ENCODE measurements at regions not wholly inside any gene's neighbourhood (a gene's known extent, or its start where the extent isn't known, plus 50 kb on each side); places are given as distances from the start of the nearest gene placed in this dataset.
"Not testable (repeated sequence)": the region's sequence is repeated elsewhere in the genome, so short reads cannot be mapped to it uniquely, and the experiment has no call there.

DNA sequence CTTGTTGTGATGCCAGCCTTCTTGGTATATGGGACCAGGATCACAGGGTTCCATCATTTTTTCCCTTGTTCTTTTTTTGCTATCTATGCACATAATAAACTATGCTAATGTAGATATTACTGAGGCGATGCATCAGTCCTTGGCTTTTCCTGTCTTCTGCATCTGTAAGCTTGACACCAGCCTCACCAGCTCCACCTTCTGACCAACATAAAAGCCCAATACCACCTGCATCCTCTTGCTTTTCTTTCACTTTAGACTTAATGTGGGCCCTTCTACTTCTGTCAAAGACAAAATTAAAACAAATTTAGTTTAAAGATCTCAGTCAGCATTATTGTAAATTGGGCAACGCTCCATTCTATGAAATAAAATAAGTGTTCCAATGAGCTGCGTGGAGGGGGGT is 1718.8 kb upstream of the PCDH10 start:
- Histone ChIP-seq H3K9me3 (ENCODE audit: insufficient read depth, low read length) (no peaks in the 10 kb centered on the region), H3K4me3 (ENCODE audit: insufficient read length, low read depth) (no peak overlapping the region), H3K36me3 (ENCODE audit: insufficient read depth, insufficient read length, low read length) (no peaks in the 10 kb centered on the region), H3K9ac (ENCODE audit: insufficient read length, low read depth) (no peak overlapping the region), H3K4me1 (ENCODE audit: insufficient read depth, insufficient read length) (no peaks in the 10 kb centered on the region), H3K27me3 (ENCODE audit: insufficient read depth, insufficient read length) (no peaks in the 10 kb centered on the region)
- no peak for DNase-seq (ENCODE audit: low read depth, low spot score)
- TF ChIP-seq ZNF274 (IDR thresholded peaks at IDR 0.05; ENCODE audit: low read depth, low read length) (no peak), YY1 (IDR thresholded peaks at IDR 0.05; ENCODE audit: insufficient read depth, insufficient read length) (no peak), SUZ12 (IDR thresholded peaks at IDR 0.05; ENCODE audit: extremely low read depth, insufficient read depth, insufficient read length) (no peak)

DNA sequence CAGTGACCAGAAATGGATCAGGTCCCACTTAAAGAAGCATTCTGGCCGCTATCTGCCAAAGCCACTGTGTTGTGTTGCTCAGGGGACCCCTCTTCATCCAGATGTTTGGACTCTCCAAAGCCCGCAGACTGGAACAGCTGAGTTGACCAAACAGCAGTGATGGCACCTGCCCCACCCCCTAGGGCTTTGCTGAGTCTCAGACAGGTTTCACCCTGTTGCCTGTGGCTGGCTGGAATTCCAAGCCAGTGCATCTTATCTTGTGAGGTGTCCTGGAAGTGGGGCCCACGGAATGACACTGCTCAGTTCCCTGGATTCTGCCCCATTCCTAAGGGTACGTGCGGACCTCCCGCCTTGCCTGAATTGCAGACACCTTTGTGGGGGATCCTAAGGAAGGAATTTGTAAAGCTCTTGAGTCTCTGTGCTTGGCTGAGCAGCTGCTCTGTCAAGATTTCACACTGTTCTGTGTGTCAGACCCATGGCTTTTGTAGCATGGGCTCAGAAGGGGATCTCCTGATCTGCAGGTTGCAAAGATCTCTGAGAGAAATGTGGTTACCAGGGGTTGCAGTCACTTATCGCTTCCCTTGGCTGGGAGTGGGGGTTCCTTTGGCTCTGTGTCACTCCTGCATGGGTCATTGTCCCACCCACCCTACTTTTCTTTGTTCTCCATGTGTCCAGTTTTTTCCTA is 1707.9 kb upstream of the PCDH10 start:
- Histone ChIP-seq H3K4me1 (ENCODE audit: insufficient read depth, insufficient read length) (no peaks in the 10 kb centered on the region), H3K27me3 (ENCODE audit: insufficient read depth, insufficient read length) (no peaks in the 10 kb centered on the region), H3K36me3 (ENCODE audit: insufficient read depth, insufficient read length, low read length) (no peaks in the 10 kb centered on the region), H3K9me3 (ENCODE audit: insufficient read depth, low read length) (no peaks in the 10 kb centered on the region), H3K9ac (ENCODE audit: insufficient read length, low read depth) (no peak overlapping the region), H3K4me3 (ENCODE audit: insufficient read length, low read depth) (no peak overlapping the region)
- TF ChIP-seq YY1 (IDR thresholded peaks at IDR 0.05; ENCODE audit: insufficient read depth, insufficient read length) = no peak
- no peak for TF ChIP-seq SUZ12 (IDR thresholded peaks at IDR 0.05; ENCODE audit: extremely low read depth, insufficient read depth, insufficient read length)
- no peak for TF ChIP-seq ZNF274 (IDR thresholded peaks at IDR 0.05; ENCODE audit: low read depth, low read length)
- DNase-seq (ENCODE audit: low read depth, low spot score) = no peak

DNA sequence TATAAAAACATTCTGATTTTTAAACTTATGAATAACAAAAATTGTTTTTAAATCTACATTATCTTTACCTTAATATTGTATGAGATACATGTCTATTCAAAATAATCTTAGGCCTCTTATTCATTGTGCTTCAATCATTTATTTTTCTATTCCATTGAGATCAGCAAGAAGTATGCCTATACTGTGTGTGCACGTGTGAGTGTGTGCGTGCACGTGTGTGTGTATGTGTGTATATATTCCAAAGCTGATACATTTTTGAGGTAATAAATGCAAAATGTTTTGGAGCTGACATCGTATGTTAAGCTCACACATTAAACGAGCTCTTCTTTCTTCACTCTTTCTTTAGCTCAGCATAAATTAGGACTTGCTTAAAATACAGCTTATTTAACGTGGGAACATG is 1701.2 kb upstream of the PCDH10 start:
- H3K27me3 ChIP-seq (ENCODE audit: insufficient read depth, insufficient read length) = no peaks in the 10 kb centered on the region

DNA sequence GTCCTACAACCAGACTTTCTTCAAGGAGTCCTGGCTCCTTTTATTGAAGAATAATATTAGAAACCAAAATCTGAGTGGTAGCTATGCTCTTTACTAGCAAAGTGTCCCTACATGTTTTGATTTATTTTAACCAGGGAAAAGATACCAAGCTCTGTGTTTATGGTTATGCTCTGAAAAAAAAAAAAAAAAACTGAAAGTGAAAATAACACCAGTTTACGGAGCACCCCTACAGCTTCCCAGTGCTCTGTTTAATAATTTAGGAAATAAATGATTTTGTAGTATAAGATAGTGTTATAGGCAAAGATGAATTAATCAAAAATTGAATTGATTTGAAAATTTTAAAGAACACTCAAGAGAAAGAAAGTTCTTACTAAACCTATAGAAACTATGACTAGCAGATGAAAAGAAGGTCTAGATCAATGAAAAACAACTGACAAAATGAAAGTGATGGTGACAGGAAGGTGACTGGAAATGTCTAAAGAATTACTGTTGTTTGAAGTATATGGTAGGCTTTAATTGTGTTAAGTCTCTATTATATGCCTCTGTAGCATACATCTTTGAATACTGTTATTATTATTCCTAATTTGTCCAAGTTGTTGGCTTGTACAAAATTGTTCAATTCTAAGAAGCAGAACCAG is 1698.4 kb upstream of the PCDH10 start:
- TF ChIP-seq SUZ12 (IDR thresholded peaks at IDR 0.05; ENCODE audit: extremely low read depth, insufficient read depth, insufficient read length) (no peak), YY1 (IDR thresholded peaks at IDR 0.05; ENCODE audit: insufficient read depth, insufficient read length) (no peak), ZNF274 (IDR thresholded peaks at IDR 0.05; ENCODE audit: low read depth, low read length) (no peak)
- Histone ChIP-seq H3K27me3 (ENCODE audit: insufficient read depth, insufficient read length) (no peaks in the 10 kb centered on the region), H3K4me1 (ENCODE audit: insufficient read depth, insufficient read length) (no peaks in the 10 kb centered on the region), H3K4me3 (ENCODE audit: insufficient read length, low read depth) (no peak overlapping the region), H3K9me3 (ENCODE audit: insufficient read depth, low read length) (no peaks in the 10 kb centered on the region), H3K36me3 (ENCODE audit: insufficient read depth, insufficient read length, low read length) (no peaks in the 10 kb centered on the region), H3K9ac (ENCODE audit: insufficient read length, low read depth) (no peak overlapping the region)
- DNase-seq (ENCODE audit: low read depth, low spot score) = no peak

More for the DNA sequence above, 1701.2 kb upstream of the PCDH10 start:
- no peak overlapping the region for H3K9ac ChIP-seq (ENCODE audit: insufficient read length, low read depth)
- no peaks in the 10 kb centered on the region for H3K4me1 ChIP-seq (ENCODE audit: insufficient read depth, insufficient read length)
- TF ChIP-seq YY1 (IDR thresholded peaks at IDR 0.05; ENCODE audit: insufficient read depth, insufficient read length) (no peak), ZNF274 (IDR thresholded peaks at IDR 0.05; ENCODE audit: low read depth, low read length) (no peak), SUZ12 (IDR thresholded peaks at IDR 0.05; ENCODE audit: extremely low read depth, insufficient read depth, insufficient read length) (no peak)
- H3K4me3 ChIP-seq (ENCODE audit: insufficient read length, low read depth) = no peak overlapping the region
- H3K36me3 ChIP-seq (ENCODE audit: insufficient read depth, insufficient read length, low read length) = no peaks in the 10 kb centered on the region
- DNase-seq (ENCODE audit: low read depth, low spot score) = no peak
- H3K9me3 ChIP-seq (ENCODE audit: insufficient read depth, low read length) = no peaks in the 10 kb centered on the region

DNA sequence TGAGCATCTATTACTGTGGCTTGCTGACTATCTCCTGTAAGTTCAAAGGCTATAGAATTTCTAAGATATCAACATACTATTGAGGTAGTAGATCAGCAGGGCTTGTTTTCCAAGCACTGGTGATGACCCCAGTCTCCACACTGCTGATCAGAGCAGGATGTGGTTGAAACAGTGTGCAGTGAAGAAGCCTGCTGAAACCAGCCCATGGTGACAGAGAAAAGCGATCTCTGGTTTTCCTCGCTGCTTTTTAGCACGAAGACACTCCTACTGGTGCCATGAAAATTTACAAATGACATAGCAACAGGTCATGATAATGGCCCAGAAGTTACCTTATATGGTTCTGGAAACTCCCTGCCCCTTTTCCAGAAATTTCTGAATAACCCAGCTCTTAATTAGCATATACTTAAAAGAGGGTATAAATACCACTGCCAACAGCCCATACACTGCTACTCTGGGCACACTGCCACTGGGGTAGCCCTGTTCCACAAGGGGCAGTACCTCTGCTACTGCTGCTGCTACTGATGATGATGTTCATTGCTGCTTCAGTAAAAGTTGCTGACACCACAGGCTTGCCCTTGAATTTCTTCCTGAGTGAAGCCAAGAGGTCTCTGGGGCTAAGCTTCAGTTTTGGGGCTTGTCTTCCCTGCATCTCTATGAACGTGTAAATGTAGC is 1689.5 kb upstream of the PCDH10 start:
- no peaks in the 10 kb centered on the region for H3K9me3 ChIP-seq (ENCODE audit: insufficient read depth, low read length)
- H3K27me3 ChIP-seq (ENCODE audit: insufficient read depth, insufficient read length) = no peaks in the 10 kb centered on the region
- DNase-seq (ENCODE audit: low read depth, low spot score) = no peak
- H3K9ac ChIP-seq (ENCODE audit: insufficient read length, low read depth) = no peak overlapping the region
- H3K36me3 ChIP-seq (ENCODE audit: insufficient read depth, insufficient read length, low read length) = no peaks in the 10 kb centered on the region
- no peak for TF ChIP-seq YY1 (IDR thresholded peaks at IDR 0.05; ENCODE audit: insufficient read depth, insufficient read length)
- no peak for TF ChIP-seq ZNF274 (IDR thresholded peaks at IDR 0.05; ENCODE audit: low read depth, low read length)
- TF ChIP-seq SUZ12 (IDR thresholded peaks at IDR 0.05; ENCODE audit: extremely low read depth, insufficient read depth, insufficient read length) = no peak
- no peak overlapping the region for H3K4me3 ChIP-seq (ENCODE audit: insufficient read length, low read depth)
- no peaks in the 10 kb centered on the region for H3K4me1 ChIP-seq (ENCODE audit: insufficient read depth, insufficient read length)

DNA sequence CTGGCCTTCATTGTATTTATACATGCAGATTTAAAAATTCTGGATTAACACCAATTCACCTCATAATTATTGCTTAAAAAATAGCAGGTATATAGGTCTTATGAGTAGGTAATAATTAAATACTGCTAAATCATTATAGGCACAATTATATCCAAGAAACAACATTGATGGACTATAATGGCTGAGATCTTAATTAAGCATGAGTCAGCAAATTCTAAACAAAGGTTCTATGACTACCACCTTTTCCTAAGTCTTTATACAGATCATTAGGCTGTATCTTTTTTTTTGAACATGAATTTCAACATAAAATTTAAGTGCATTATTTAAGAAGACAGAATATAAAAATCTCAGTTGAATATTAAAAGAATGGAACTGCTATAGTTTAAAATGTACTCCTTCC is 1678.7 kb upstream of the PCDH10 start:
- TF ChIP-seq YY1 (IDR thresholded peaks at IDR 0.05; ENCODE audit: insufficient read depth, insufficient read length) (no peak), SUZ12 (IDR thresholded peaks at IDR 0.05; ENCODE audit: extremely low read depth, insufficient read depth, insufficient read length) (no peak), ZNF274 (IDR thresholded peaks at IDR 0.05; ENCODE audit: low read depth, low read length) (no peak)
- no peaks in the 10 kb centered on the region for H3K9me3 ChIP-seq (ENCODE audit: insufficient read depth, low read length)
- no peaks in the 10 kb centered on the region for H3K36me3 ChIP-seq (ENCODE audit: insufficient read depth, insufficient read length, low read length)
- H3K4me3 ChIP-seq (ENCODE audit: insufficient read length, low read depth) = no peak overlapping the region
- H3K9ac ChIP-seq (ENCODE audit: insufficient read length, low read depth) = no peak overlapping the region
- no peaks in the 10 kb centered on the region for H3K27me3 ChIP-seq (ENCODE audit: insufficient read depth, insufficient read length)
- no peaks in the 10 kb centered on the region for H3K4me1 ChIP-seq (ENCODE audit: insufficient read depth, insufficient read length)
- no peak for DNase-seq (ENCODE audit: low read depth, low spot score)

DNA sequence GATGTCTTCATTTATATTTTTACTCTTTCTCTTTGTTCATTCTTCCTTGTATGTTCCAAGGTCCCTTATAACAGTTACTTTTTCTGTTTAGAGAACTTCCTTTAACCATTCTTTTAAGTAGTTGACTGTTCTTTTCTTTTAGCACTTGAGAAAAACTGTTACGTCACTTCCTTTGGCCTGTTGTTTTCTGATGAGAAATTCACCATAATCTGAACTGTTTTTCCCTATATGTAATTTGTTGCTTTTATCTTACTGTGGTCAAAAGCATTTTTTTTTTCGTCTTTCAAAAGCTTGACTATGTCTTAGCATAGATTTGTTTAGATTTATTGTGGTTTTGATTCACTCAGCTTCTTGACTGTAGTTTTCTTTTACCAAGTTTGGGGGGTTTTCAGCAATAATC is 1660.3 kb upstream of the PCDH10 start:
- Histone ChIP-seq H3K27me3 (ENCODE audit: insufficient read depth, insufficient read length) (no peaks in the 10 kb centered on the region), H3K9ac (ENCODE audit: insufficient read length, low read depth) (no peak overlapping the region), H3K36me3 (ENCODE audit: insufficient read depth, insufficient read length, low read length) (no peaks in the 10 kb centered on the region), H3K9me3 (ENCODE audit: insufficient read depth, low read length) (no peaks in the 10 kb centered on the region), H3K4me1 (ENCODE audit: insufficient read depth, insufficient read length) (no peaks in the 10 kb centered on the region), H3K4me3 (ENCODE audit: insufficient read length, low read depth) (no peak overlapping the region)
- TF ChIP-seq YY1 (IDR thresholded peaks at IDR 0.05; ENCODE audit: insufficient read depth, insufficient read length) (no peak), SUZ12 (IDR thresholded peaks at IDR 0.05; ENCODE audit: extremely low read depth, insufficient read depth, insufficient read length) (no peak), ZNF274 (IDR thresholded peaks at IDR 0.05; ENCODE audit: low read depth, low read length) (no peak)
- DNase-seq (ENCODE audit: low read depth, low spot score) = no peak

DNA sequence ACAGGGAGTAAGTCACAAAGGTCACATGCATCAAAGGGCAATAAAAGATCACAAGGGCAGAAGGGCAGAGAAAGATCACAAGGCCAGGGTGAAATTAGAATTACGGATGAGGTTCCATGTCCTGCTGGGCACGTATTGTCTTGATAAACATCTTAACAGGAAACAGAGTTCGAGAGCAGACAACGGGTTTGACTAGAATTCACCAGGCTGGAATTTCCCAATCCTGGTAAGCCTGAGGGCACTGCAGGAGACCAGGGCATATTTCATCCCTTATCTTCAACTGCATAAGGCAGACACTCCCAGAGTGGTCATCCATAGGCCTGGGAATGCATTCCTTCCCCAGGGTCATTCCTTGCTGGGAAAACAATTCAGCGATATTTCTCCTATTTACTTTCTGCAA is 1652.9 kb upstream of the PCDH10 start:
- H3K9ac ChIP-seq (ENCODE audit: insufficient read length, low read depth); H3K4me3 ChIP-seq (ENCODE audit: insufficient read length, low read depth); H3K36me3 ChIP-seq (ENCODE audit: insufficient read depth, insufficient read length, low read length); H3K27me3 ChIP-seq (ENCODE audit: insufficient read depth, insufficient read length); H3K4me1 ChIP-seq (ENCODE audit: insufficient read depth, insufficient read length): not testable (repeated sequence)
- DNase-seq (ENCODE audit: low read depth, low spot score) = peak; percentile 5
- H3K9me3 ChIP-seq (ENCODE audit: insufficient read depth, low read length) = peaks cover 20% of the 10 kb centered on the region; the same call in 1 of the 2 replicates
